SK-N-MC (cell line): ENCODE measurements at regions not wholly inside any gene's neighbourhood (a gene's known extent, or its start where the extent isn't known, plus 50 kb on each side); places are given as distances from the start of the nearest gene placed in this dataset.

Source experiments
- DNase-seq: peaks from one replicate; pipeline ENCODE4 v3.0.0-alpha.2; 2011; ENCODE audit warnings: low read depth, low spot score
- H3K27ac ChIP-seq: fragments of 200-600 bp; sonication (generic); 2 replicates; pipeline ENCODE4 v1.5.1; 2016; ENCODE audit warnings: mixed run types
- H3K36me3 ChIP-seq: fragments of 200-600 bp; sonication (generic); 2 replicates; pipeline ENCODE4 v1.6.1; 2017; ENCODE audit warnings: antibody characterized with exemption, low read length, mixed read lengths; ENCODE audit not compliant: insufficient read depth
- H3K4me3 ChIP-seq: fragments of 200-600 bp; sonication (generic); 2 replicates; pipeline ENCODE4 v1.5.1; 2016
- H3K9ac ChIP-seq: fragments of 200-600 bp; sonication (generic); 2 replicates; pipeline ENCODE4 v1.8.0; 2017; ENCODE audit warnings: mixed run types, mixed read lengths; ENCODE audit not compliant: insufficient read length
- H3K9me3 ChIP-seq: fragments of 200-600 bp; sonication (generic); 2 replicates; pipeline ENCODE4 v1.6.1; 2017; ENCODE audit warnings: low read depth, mild to moderate bottlenecking, antibody characterized with exemption, low read length, moderate library complexity, mixed read lengths
- EZH2 ChIP-seq: fragments of 200-600 bp; sonication (generic); IDR thresholded peaks from one replicate; pipeline ENCODE4 v1.6.1; 2017; ENCODE audit warnings: antibody characterized with exemption
- FOXP2 ChIP-seq: optimal IDR thresholded peaks from 2 replicates; pipeline ENCODE3; 2011; ENCODE audit warnings: mild to moderate bottlenecking, moderate library complexity; ENCODE audit not compliant: insufficient read depth; ENCODE audit errors: extremely low read length, control extremely low read depth
- POLR2AphosphoS5 ChIP-seq: IDR thresholded peaks from 2 replicates; pipeline ENCODE4 v1.6.1; 2012; ENCODE audit warnings: mild to moderate bottlenecking, low read depth, low read length, borderline replicate concordance

DNA sequence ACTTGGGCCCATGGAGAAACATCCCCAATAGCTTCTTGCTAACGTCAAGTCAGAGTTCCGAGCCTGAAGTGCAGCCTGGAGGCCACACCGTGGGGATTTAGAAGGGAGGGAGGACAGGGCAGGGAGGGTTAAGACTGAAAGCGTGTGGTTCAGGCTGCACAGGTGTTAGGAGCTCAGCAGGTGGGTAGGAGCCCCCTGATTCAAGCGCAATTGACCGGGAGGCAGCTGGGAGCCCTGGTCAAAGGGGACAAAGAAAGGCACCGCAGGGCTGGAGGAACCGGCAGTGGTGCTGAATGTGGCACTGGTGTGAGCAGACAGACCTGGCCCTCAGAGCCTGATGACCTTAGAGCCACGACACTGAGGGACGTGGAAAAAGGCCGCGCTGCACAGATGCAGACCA lies 149.6 kb downstream of the TMEM18 start:
- H3K27ac ChIP-seq = no peak overlapping the region
- TF ChIP-seq FOXP2 (no peak), EZH2 (no peak), POLR2AphosphoS5 (no peak)
- no peak for DNase-seq
- no peak overlapping the region for H3K4me3 ChIP-seq
- no peaks in the 10 kb centered on the region for H3K36me3 ChIP-seq
- H3K9me3 ChIP-seq = no peaks in the 10 kb centered on the region
- no peak overlapping the region for H3K9ac ChIP-seq

DNA sequence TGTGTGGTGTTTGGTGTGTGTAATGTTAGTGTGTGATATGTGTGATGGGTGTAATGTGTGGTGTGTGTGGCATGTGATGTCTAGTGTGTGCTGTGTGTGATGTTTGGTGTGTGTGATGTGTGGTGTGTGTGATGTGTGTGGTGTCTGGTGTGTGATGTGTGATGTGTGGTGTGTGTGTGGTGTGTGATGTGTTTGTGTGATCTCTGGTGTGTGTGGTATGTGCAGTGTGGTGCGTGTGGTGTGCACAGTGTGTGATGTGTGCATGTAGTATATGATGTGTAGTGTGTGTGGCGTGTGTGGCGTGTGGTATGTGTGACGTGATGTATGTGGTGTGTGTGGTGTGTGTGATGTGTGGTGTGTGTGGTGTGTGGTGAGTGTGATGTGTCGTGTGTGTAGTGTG lies 150.3 kb downstream of the TMEM18 start:
- Histone ChIP-seq H3K9ac (no peak overlapping the region), H3K4me3 (no peak overlapping the region), H3K9me3 (no peaks in the 10 kb centered on the region), H3K36me3 (no peaks in the 10 kb centered on the region), H3K27ac (no peak overlapping the region)
- DNase-seq = no peak
- no peak for TF ChIP-seq FOXP2
- no peak for TF ChIP-seq POLR2AphosphoS5
- TF ChIP-seq EZH2 = no peak

DNA sequence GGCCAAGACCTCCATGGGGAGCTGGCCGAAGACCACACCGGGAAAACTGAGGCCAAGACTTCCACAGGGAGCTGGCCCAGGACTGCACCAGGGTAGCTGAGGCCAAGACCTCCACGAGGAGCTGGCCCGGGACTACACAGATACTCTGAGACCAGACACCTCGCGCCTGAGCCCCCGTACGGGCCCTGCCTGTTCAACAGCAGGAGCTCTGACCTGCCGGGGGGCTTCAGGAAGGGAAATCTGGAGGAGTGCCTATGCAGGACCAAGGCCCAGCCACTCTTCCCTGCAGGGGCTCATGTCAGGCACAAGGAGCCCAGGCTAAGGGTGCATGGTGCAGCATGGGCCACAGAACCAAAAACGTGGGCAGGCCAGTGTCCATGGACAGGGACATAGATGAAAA lies 151.6 kb downstream of the TMEM18 start:
- no peak overlapping the region for H3K4me3 ChIP-seq
- no peak overlapping the region for H3K9ac ChIP-seq
- no peak for TF ChIP-seq FOXP2
- TF ChIP-seq EZH2 = no peak
- no peak for TF ChIP-seq POLR2AphosphoS5
- no peaks in the 10 kb centered on the region for H3K36me3 ChIP-seq
- no peak for DNase-seq
- H3K27ac ChIP-seq = no peak overlapping the region
- no peaks in the 10 kb centered on the region for H3K9me3 ChIP-seq

DNA sequence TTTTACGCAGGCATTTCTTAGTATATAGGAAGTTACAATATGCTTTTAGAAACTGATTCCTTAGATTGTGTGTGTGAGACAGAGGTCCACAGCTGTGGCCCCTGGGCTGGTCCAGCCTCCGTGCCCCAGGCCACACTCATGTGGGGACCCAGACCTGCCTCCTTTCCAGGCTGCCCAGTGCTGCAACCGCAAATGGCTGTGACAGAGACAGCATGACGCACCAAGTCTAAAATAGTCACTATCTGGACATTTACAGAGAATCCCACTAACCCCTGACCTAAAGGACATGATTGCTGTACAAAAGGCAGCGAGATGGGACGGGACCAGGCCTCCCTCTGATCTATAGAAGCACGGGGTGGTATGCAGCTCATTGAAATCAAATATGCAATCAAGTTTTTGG lies 152.2 kb downstream of the TMEM18 start:
- H3K4me3 ChIP-seq = no peak overlapping the region
- no peak for TF ChIP-seq FOXP2
- TF ChIP-seq EZH2 = no peak
- TF ChIP-seq POLR2AphosphoS5 = no peak
- DNase-seq = no peak
- H3K9ac ChIP-seq = no peak overlapping the region
- H3K9me3 ChIP-seq = no peaks in the 10 kb centered on the region
- H3K27ac ChIP-seq = no peak overlapping the region
- H3K36me3 ChIP-seq = no peaks in the 10 kb centered on the region

DNA sequence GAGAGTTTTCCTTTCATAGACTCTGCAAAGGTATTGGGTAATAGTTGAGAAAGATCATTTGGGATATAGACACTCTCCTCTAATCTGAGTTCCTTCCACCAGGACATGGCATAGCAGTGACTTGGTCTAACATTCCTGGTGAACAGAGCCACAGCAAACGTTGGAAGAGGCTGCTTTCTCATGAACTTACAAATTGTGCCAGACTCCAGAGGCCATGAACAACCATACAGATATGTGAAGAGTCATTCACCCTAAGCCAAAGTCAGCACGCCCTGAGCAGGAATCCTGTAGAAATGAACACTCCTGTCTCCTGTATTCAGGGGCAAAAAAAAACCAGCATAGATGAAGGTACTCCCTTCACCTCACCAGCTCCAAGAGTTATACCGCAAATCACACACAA lies 152.8 kb downstream of the TMEM18 start:
- Histone ChIP-seq H3K4me3 (no peak overlapping the region), H3K36me3 (no peaks in the 10 kb centered on the region), H3K9me3 (no peaks in the 10 kb centered on the region), H3K27ac (no peak overlapping the region), H3K9ac (no peak overlapping the region)
- no peak for TF ChIP-seq FOXP2
- no peak for TF ChIP-seq POLR2AphosphoS5
- no peak for TF ChIP-seq EZH2
- DNase-seq = no peak

DNA sequence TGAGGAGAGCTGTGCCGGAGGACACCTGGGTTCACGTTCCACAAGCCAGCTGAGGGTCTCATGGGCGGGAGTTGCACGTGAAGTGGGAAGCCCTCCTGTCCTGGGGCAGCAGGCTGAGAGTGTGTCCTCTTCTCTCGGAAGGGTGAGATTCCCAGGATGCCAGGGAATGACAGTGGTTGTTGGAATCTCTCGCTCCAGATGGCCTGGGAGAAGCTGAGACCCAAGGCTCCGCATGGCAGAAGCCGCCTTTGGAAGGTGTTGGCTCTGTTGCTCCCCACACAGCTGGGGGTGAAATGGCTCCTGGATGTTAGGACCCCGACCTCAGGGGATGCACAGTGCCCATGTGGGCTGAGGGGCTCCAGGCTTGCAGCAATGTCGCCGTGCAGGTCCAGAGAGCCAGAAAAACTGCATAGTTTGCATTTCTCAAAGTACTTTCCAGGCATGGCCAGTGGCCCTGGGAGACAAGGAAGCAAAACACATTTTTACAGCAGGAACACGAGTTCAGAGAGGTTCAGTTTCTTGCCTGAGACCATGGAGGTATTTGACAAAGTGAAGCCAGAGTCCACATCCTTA lies 153.4 kb downstream of the TMEM18 start:
- no peaks in the 10 kb centered on the region for H3K9me3 ChIP-seq
- no peak overlapping the region for H3K27ac ChIP-seq
- no peak for TF ChIP-seq FOXP2
- no peak for TF ChIP-seq EZH2
- no peak for TF ChIP-seq POLR2AphosphoS5
- H3K4me3 ChIP-seq = no peak overlapping the region
- no peaks in the 10 kb centered on the region for H3K36me3 ChIP-seq
- no peak overlapping the region for H3K9ac ChIP-seq
- DNase-seq = no peak

DNA sequence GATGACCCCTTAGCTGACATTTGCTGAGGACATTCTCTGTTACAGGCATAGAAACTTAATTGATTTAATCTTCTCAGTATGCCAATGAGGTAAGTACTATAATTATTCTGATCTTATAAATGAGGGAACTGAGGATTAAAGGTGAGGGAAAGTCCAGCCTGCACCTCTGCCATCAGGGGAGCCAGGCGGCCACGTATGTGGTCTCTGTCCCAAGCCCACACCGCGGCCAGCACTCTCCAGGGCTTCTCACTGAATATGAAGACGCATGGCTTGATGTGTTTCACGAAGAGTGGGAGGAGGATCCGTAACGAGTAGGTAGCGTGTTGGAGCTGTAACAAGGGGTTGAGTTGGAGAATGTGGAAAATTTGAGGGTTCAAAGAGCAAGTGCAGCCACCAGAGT lies 154.4 kb downstream of the TMEM18 start:
- DNase-seq = no peak
- no peak overlapping the region for H3K27ac ChIP-seq
- no peaks in the 10 kb centered on the region for H3K36me3 ChIP-seq
- TF ChIP-seq POLR2AphosphoS5 (no peak), EZH2 (no peak), FOXP2 (no peak)
- H3K9me3 ChIP-seq = no peaks in the 10 kb centered on the region
- H3K4me3 ChIP-seq = no peak overlapping the region
- H3K9ac ChIP-seq = no peak overlapping the region

DNA sequence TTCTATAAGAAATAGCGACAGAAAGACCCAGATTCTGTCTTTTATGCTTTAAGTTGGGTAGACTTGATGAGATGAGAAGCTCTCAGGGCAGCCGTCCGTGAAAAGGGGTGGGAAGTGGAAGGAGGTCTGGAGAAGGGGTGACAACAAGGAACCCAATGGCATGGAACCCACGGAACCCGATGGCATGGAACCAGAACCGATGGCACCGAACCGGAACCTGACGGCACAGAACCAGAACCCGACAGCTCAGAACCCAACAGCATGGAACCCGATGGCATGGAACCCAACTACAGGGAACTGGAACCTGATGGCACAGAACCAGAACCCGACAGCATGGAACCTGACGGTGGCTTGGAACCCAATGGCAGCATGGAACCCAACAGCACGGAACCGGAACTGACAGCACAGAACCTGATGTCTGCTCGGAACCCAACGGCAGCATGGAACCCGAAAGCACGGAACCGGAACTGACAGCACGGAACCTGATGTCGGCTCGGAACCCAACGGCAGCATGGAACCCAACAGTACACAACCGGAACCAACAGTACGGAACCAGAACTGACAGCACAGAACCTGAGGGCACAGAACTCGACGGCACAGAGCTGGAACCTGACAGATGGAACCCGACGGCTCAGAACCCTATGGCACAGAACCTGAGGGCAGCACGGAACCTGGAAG lies 155.2 kb downstream of the TMEM18 start:
- no peak for TF ChIP-seq FOXP2
- Histone ChIP-seq H3K36me3 (no peaks in the 10 kb centered on the region), H3K9ac (no peak overlapping the region), H3K4me3 (no peak overlapping the region), H3K9me3 (no peaks in the 10 kb centered on the region), H3K27ac (no peak overlapping the region)
- no peak for DNase-seq

DNA sequence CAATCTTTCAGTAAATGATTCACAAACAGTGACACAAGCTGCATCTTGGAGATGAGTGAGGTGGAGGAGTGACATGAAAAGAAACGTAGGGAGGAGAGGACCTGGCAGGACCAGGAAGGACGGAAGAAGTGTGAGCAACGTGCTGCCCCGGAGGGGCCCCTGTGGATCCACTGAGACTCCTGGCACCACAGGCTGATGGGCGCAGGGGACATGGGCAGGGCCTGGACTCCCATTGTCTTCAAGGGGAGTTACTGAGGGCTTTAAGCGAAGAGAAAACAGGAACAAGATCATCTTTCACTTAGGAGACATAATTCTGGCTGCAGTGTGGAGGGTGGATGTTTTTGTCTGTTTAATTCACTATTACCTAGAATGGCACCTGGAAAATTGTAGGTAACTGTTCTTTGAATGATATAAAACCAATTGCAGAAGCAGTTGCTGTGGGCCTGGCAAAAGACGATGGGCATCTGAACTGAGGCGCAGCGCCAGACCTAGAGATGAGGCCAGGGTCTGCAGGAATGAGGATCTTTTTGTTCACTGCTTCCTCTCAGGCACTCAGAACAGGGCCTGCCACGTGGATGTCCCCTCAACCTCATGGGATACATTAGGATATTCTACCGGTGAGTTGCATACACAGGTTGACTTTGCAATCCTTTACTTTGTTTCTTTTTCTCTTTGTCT lies 156.4 kb downstream of the TMEM18 start:
- DNase-seq = no peak
- Histone ChIP-seq H3K9me3 (no peaks in the 10 kb centered on the region), H3K36me3 (no peaks in the 10 kb centered on the region), H3K9ac (no peak overlapping the region), H3K27ac (no peak overlapping the region), H3K4me3 (no peak overlapping the region)
- TF ChIP-seq FOXP2 (no peak), POLR2AphosphoS5 (no peak), EZH2 (no peak)
